Peyer's patch (tissue), 4 donors: ENCODE measurements at regions not wholly inside any gene's neighbourhood (a gene's known extent, or its start where the extent isn't known, plus 50 kb on each side); places are given as distances from the start of the nearest gene placed in this dataset.

ENCODE experiments used
- CTCF ChIP-seq, 6 experiments: fragments of 450-650 bp in 4 of 6; fragments of 200-600 bp in 2 of 6; sonication (generic) in 1 of 6; IDR thresholded peaks; one replicate each; pipeline ENCODE4 v1.5.1; 2017 to 2019; ENCODE audit warnings: antibody characterized with exemption in 6 of 6, mild to moderate bottlenecking in 3 of 6, moderate library complexity in 1 of 6
- POLR2A ChIP-seq, 2 donors: fragments of 450-650 bp; IDR thresholded peaks; one replicate each; pipeline ENCODE4 v1.5.1; 2017; ENCODE audit warnings: antibody characterized with exemption in 2 of 2, mild to moderate bottlenecking in 2 of 2, moderate library complexity in 2 of 2

GRCh38 chr4:156495836-156496235 lies 475.8 kb downstream of the PDGFC start:
- no peak for TF ChIP-seq POLR2A (IDR thresholded peaks at IDR 0.05)
- no peak for TF ChIP-seq CTCF (IDR thresholded peaks at IDR 0.05)
